Nephron (organoid): ENCODE measurements at regions not wholly inside any gene's neighbourhood (a gene's known extent, or its start where the extent isn't known, plus 50 kb on each side); places are given as distances from the start of the nearest gene placed in this dataset.

Source experiments
- H3K27ac Mint-ChIP-seq, 3 experiments: 2 replicates each; pipeline ENCODE4 v1.8.0; 2020; ENCODE audit warnings: mixed read lengths in 3 of 3, mild to moderate bottlenecking in 2 of 3, moderate library complexity in 1 of 3
- H3K27me3 Mint-ChIP-seq: 2 replicates; pipeline ENCODE4 v1.8.0; 2021; ENCODE audit warnings: low read depth, mild to moderate bottlenecking, moderate library complexity, mixed read lengths
- H3K36me3 Mint-ChIP-seq: 2 replicates; pipeline ENCODE4 v1.8.0; 2020; ENCODE audit warnings: low read depth, mixed read lengths
- H3K4me1 Mint-ChIP-seq: 2 replicates; pipeline ENCODE4 v1.8.0; 2020; ENCODE audit warnings: mixed read lengths
- H3K4me3 Mint-ChIP-seq, 3 experiments: 2 replicates each; pipeline ENCODE4 v1.8.0; 2020; ENCODE audit warnings: mild to moderate bottlenecking in 3 of 3, mixed read lengths in 3 of 3, moderate library complexity in 2 of 3
- H3K9me3 Mint-ChIP-seq: 2 replicates; pipeline ENCODE4 v1.8.0; 2020; ENCODE audit warnings: mixed read lengths
- CTCF ChIP-seq, 3 experiments: fragments of 200-600 bp; sonication (generic); IDR thresholded peaks; one replicate each; pipeline ENCODE4 v1.5.0; 2021; ENCODE audit warnings: antibody characterized with exemption in 3 of 3; ENCODE audit not compliant: unreplicated experiment in 3 of 3

- no peaks in the 10 kb centered on the region for H3K9me3 Mint-ChIP-seq
- no peaks in the 10 kb centered on the region for H3K36me3 Mint-ChIP-seq
- no peak for TF ChIP-seq CTCF (IDR thresholded peaks at IDR 0.05; ENCODE audit: unreplicated experiment in 3 of 3)
- no peaks in the 10 kb centered on the region for H3K4me1 Mint-ChIP-seq
- no peak overlapping the region for H3K4me3 Mint-ChIP-seq
- H3K27me3 Mint-ChIP-seq, result peaks cover 4% of the 10 kb centered on the region
- H3K27ac Mint-ChIP-seq, result no peak overlapping the region
These were observed 272.7 kb downstream of the BCL11B start for GRCh38 chr14:98999345-98999744.

GRCh38 chr14:98999901-99000300 lies 272.1 kb downstream of the BCL11B start:
- Mint-ChIP-seq H3K27me3 (peaks cover 4% of the 10 kb centered on the region), H3K4me1 (no peaks in the 10 kb centered on the region), H3K27ac (no peak overlapping the region)

GRCh38 chr14:99001241-99001640 lies 270.8 kb downstream of the BCL11B start:
- H3K36me3 Mint-ChIP-seq, result no peaks in the 10 kb centered on the region
- TF ChIP-seq CTCF (IDR thresholded peaks at IDR 0.05; ENCODE audit: unreplicated experiment in 3 of 3), result no peak
- H3K27ac Mint-ChIP-seq, result no peak overlapping the region
- H3K27me3 Mint-ChIP-seq, result peaks cover 4% of the 10 kb centered on the region
- peaks cover 4% of the 10 kb centered on the region for H3K4me1 Mint-ChIP-seq
- no peak overlapping the region for H3K4me3 Mint-ChIP-seq
- no peaks in the 10 kb centered on the region for H3K9me3 Mint-ChIP-seq

More at GRCh38 chr14:98999901-99000300, 272.1 kb downstream of the BCL11B start:
- Mint-ChIP-seq H3K4me3 (no peak overlapping the region), H3K9me3 (no peaks in the 10 kb centered on the region), H3K36me3 (no peaks in the 10 kb centered on the region)
- no peak for TF ChIP-seq CTCF (IDR thresholded peaks at IDR 0.05; ENCODE audit: unreplicated experiment in 3 of 3)

- H3K36me3 Mint-ChIP-seq, result no peaks in the 10 kb centered on the region
- H3K9me3 Mint-ChIP-seq, result peaks cover 3% of the 10 kb centered on the region
- peaks cover 11% of the 10 kb centered on the region for H3K27me3 Mint-ChIP-seq
- no peak overlapping the region for H3K4me3 Mint-ChIP-seq
- TF ChIP-seq CTCF (IDR thresholded peaks at IDR 0.05; ENCODE audit: unreplicated experiment in 3 of 3), result no peak
- H3K4me1 Mint-ChIP-seq, result peaks cover 7% of the 10 kb centered on the region
- H3K27ac Mint-ChIP-seq, result no peak overlapping the region
These were observed 268.4 kb downstream of the BCL11B start for GRCh38 chr14:99003646-99004045.

- no peak overlapping the region for H3K27ac Mint-ChIP-seq
- H3K9me3 Mint-ChIP-seq, result peaks cover 3% of the 10 kb centered on the region
- H3K36me3 Mint-ChIP-seq, result no peaks in the 10 kb centered on the region
- no peak overlapping the region for H3K4me3 Mint-ChIP-seq
- peaks cover 11% of the 10 kb centered on the region for H3K27me3 Mint-ChIP-seq
- H3K4me1 Mint-ChIP-seq, result peaks cover 7% of the 10 kb centered on the region
- TF ChIP-seq CTCF (IDR thresholded peaks at IDR 0.05; ENCODE audit: unreplicated experiment in 3 of 3), result no peak
These were observed 267.9 kb downstream of the BCL11B start for GRCh38 chr14:99004112-99004511.

- Mint-ChIP-seq H3K9me3 (peaks cover 3% of the 10 kb centered on the region), H3K4me1 (peaks cover 7% of the 10 kb centered on the region), H3K27me3 (peaks cover 20% of the 10 kb centered on the region), H3K36me3 (no peaks in the 10 kb centered on the region), H3K27ac (no peak overlapping the region), H3K4me3 (no peak overlapping the region)
- TF ChIP-seq CTCF (IDR thresholded peaks at IDR 0.05; ENCODE audit: unreplicated experiment in 3 of 3), result no peak
These were observed 265.7 kb downstream of the BCL11B start for GRCh38 chr14:99006276-99006675.
